Skeletal muscle satellite cell (primary cell): ENCODE measurements at regions not wholly inside any gene's neighbourhood (a gene's known extent, or its start where the extent isn't known, plus 50 kb on each side); places are given as distances from the start of the nearest gene placed in this dataset.
"Not testable (repeated sequence)": the region's sequence is repeated elsewhere in the genome, so short reads cannot be mapped to it uniquely, and the experiment has no call there.

ENCODE experiments used
- H3K27me3 ChIP-seq: 2 replicates; pipeline ENCODE4 v1.7.0; 2013; ENCODE audit warnings: low read length; ENCODE audit not compliant: control insufficient read depth, insufficient read depth
- H3K36me3 ChIP-seq: 2 replicates; pipeline ENCODE4 v1.7.0; 2013; ENCODE audit warnings: mild to moderate bottlenecking, control low read depth, low read length; ENCODE audit not compliant: insufficient read depth
- H3K4me1 ChIP-seq: 2 replicates; pipeline ENCODE4 v1.7.0; 2013; ENCODE audit warnings: low read length; ENCODE audit not compliant: control insufficient read depth, insufficient read depth
- H3K4me2 ChIP-seq: 2 replicates; pipeline ENCODE4 v1.7.0; 2013; ENCODE audit warnings: mild to moderate bottlenecking, low read length
- H3K4me3 ChIP-seq: 2 replicates; pipeline ENCODE4 v1.7.0; 2013; ENCODE audit warnings: low read length
- H3K9ac ChIP-seq: 2 replicates; pipeline ENCODE4 v1.7.0; 2013; ENCODE audit warnings: mild to moderate bottlenecking, low read depth, low read length, moderate library complexity
- H3K9me3 ChIP-seq: replicated peaks from 2 replicates; pipeline ENCODE4 v1.7.0; 2013; ENCODE audit warnings: mild to moderate bottlenecking, control low read depth, low read length

DNA sequence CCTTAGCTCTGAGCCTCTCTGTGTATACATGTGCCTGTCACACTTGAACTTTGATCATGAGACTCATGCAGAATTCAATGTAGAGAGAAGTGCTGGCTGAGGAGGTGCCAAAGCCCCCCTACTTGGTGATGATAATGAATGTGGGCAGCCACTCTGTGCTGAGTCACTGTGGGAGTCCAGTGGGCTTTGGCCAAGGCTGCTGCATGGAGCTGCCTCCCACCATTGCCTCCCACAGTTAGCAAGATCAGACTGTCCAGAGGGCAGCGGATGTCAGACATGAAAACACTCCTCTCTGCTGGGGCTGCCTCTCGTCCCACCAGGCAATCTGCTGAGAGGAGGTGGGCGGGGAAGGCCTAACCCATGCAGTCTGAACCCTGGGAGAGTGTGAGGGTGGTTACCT lies 180.3 kb downstream of the SH2D4B start:
- Histone ChIP-seq H3K36me3 (no peaks in the 10 kb centered on the region), H3K4me1 (no peaks in the 10 kb centered on the region), H3K9me3 (no peaks in the 10 kb centered on the region), H3K9ac (no peak overlapping the region), H3K4me2 (no peak overlapping the region), H3K27me3 (no peaks in the 10 kb centered on the region), H3K4me3 (no peak overlapping the region)

DNA sequence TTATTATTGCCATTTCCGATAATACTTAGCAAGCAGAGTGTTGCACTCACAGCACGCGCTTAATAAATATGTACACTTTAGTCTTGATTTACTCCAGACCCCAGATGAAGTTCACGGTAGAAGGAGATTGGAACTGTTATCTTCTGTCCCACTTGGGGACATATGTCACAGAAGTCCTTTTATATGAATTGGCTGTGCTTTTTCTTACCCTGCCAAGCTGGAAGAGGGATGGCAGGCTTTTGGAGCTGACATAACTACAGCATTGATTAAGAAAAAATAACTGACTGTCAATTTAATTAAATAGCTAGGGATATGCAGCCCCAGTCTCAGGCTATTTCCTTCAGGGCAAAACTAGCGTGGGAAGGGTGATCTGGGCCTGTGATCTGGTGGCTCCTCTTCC lies 182.2 kb downstream of the SH2D4B start:
- no peaks in the 10 kb centered on the region for H3K4me1 ChIP-seq
- H3K4me3 ChIP-seq = no peak overlapping the region

DNA sequence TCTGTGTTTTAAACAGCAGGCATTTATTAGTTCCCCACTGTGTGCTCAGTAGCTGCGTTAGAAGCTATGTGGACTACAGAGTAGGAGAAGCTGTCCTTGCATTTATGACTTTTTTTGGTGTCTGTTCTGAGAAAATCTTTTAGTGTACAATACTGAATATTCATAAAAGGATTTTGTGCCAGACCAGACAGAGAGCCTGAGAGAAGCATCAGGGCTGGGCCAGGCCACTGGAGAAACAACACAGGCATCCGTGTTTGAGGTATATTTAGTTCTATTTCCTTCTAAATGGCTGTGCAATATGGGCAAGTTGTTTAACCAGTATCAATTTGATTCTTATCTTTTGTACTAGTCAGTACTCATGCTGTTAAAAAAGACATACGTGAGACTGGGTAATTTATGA lies 182.8 kb downstream of the SH2D4B start:
- Histone ChIP-seq H3K4me2 (no peak overlapping the region), H3K36me3 (no peaks in the 10 kb centered on the region), H3K4me1 (no peaks in the 10 kb centered on the region), H3K4me3 (no peak overlapping the region), H3K9me3 (no peaks in the 10 kb centered on the region), H3K9ac (no peak overlapping the region), H3K27me3 (no peaks in the 10 kb centered on the region)

More for the DNA sequence above, 182.2 kb downstream of the SH2D4B start:
- H3K9ac ChIP-seq = no peak overlapping the region
- H3K27me3 ChIP-seq = no peaks in the 10 kb centered on the region
- H3K36me3 ChIP-seq = no peaks in the 10 kb centered on the region
- H3K4me2 ChIP-seq = no peak overlapping the region
- H3K9me3 ChIP-seq = no peaks in the 10 kb centered on the region

DNA sequence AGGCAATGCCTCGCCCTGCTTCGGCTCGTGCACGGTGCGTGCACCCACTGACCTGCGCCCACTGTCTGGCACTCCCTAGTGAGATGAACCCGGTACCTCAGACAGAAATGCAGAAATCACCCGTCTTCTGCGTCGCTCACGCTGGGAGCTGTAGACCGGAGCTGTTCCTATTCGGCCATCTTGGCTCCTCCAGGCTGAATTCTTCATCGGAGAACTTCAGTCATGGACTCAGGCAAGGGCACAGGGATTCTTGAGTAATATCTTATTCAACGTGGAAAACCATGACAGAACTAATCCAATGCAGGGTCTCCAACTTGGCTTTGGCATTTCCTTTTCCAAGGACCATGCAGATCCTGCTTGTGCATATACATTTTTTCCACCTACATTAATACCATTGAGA lies 190.7 kb downstream of the SH2D4B start:
- not testable (repeated sequence) for H3K9ac ChIP-seq, H3K4me2 ChIP-seq, H3K36me3 ChIP-seq, H3K27me3 ChIP-seq, H3K4me1 ChIP-seq, H3K4me3 ChIP-seq, H3K9me3 ChIP-seq

DNA sequence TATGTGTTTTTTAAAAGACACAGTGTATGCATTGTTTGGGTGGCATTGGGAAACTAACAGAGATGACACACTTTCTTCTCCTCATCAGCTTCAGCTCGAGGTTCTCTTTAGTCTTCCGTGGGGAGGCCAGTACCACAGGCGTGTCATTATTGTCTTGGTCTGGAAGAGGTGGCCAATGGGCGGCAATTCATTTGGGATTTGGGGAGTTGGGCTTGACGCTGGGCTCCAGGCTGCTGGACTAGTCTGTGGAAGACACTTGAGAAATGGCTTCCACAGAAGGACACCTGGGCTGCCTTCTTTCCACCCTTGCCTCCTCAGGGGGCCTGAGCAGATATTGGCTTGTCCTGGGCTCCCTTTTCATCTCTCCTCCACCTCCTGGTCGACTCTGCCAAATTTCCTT lies 192.2 kb downstream of the SH2D4B start:
- Histone ChIP-seq H3K4me3 (no peak overlapping the region), H3K27me3 (no peaks in the 10 kb centered on the region), H3K36me3 (no peaks in the 10 kb centered on the region), H3K4me1 (no peaks in the 10 kb centered on the region), H3K9ac (no peak overlapping the region), H3K4me2 (no peak overlapping the region), H3K9me3 (peaks cover 2% of the 10 kb centered on the region)

DNA sequence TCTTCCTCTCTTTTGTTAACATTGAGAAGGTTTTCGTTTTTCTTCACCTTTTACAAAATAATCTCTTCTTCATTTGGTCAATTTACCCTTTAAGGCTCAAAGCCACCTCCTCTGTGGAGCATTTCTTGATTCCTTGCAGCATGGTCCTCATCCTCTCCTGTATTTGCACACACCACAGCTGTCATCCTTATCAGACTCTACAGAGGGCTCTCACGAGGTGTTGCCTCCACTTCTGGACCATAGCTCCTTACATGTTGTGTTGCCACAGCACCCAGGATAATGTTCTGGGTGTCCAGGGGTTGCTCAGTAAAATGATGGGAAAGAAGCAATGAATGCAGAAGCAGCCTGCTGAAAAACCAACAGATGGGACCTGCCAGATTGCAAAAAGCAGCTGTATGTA lies 192.8 kb downstream of the SH2D4B start:
- no peak overlapping the region for H3K4me3 ChIP-seq
- no peak overlapping the region for H3K4me2 ChIP-seq
- peaks cover 2% of the 10 kb centered on the region for H3K9me3 ChIP-seq
- no peaks in the 10 kb centered on the region for H3K4me1 ChIP-seq
- H3K27me3 ChIP-seq = no peaks in the 10 kb centered on the region
- no peaks in the 10 kb centered on the region for H3K36me3 ChIP-seq
- H3K9ac ChIP-seq = no peak overlapping the region

DNA sequence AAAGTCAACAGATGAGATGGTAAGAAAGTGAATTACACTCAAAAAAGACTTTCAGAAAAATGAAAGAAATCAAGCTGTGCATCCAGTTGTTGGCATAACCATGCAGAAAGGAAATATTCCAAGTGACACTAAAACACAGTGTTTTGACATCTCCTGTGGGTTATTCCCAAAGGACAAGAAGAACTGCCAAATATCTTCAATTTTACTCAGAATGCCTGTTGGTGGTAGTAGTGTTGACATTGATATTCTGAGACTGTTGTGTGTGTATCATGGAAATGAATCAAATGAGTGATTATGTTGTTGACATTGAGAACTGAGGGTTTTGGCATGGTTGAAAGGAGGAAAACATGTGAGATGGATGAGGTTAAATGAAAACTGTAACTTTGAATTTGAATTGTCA lies 196.9 kb downstream of the SH2D4B start:
- Histone ChIP-seq H3K27me3 (no peaks in the 10 kb centered on the region), H3K4me2 (no peak overlapping the region), H3K9ac (no peak overlapping the region), H3K4me1 (no peaks in the 10 kb centered on the region), H3K4me3 (no peak overlapping the region), H3K9me3 (peaks cover 2% of the 10 kb centered on the region), H3K36me3 (no peaks in the 10 kb centered on the region)

DNA sequence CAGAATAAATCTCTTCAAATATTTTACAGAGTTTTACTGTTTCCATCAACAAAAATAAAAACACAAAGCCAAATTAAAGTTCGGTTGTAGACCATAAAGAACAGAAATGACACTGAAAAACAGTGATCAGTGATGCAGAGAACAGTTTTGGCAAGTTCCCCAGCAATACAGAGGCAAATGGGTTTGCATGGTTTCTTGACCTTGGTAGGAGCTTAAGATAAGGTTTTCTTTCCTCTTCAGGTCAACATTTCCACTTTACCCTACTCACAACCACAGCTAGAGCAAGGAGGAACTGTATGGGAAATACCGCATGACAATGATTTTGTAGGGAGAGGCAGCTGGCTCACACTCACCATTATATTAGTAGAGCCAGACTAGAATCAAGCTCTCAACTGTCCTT lies 199.5 kb downstream of the SH2D4B start:
- H3K4me3 ChIP-seq = no peak overlapping the region
- H3K27me3 ChIP-seq = no peaks in the 10 kb centered on the region
- H3K4me1 ChIP-seq = no peaks in the 10 kb centered on the region
- H3K4me2 ChIP-seq = no peak overlapping the region
- peaks cover 2% of the 10 kb centered on the region for H3K9me3 ChIP-seq
- H3K9ac ChIP-seq = no peak overlapping the region
- no peaks in the 10 kb centered on the region for H3K36me3 ChIP-seq

DNA sequence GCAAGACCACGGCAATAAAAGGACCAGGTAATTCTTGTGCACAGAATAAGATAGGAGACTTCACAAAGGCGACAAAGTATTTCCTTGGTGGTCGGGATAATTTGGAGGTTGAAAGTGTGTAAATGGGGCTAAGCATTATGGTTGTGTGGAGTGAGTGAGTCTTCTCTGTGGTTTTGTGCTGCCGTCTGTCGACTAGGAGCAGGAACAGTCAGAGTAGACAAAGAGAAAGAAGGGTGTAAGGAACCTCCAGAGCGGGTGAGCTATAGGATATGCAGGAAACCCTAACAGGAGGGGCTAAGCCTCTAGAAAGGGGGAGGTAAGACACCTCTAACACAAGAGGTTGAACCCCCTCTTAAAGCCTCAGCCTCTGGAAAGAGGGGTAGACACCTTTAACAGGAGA lies 201.6 kb downstream of the SH2D4B start:
- no peaks in the 10 kb centered on the region for H3K9me3 ChIP-seq
- no peaks in the 10 kb centered on the region for H3K27me3 ChIP-seq
- H3K4me1 ChIP-seq = no peaks in the 10 kb centered on the region
- no peak overlapping the region for H3K4me2 ChIP-seq
- H3K36me3 ChIP-seq = no peaks in the 10 kb centered on the region
- H3K9ac ChIP-seq = no peak overlapping the region
- H3K4me3 ChIP-seq = no peak overlapping the region

DNA sequence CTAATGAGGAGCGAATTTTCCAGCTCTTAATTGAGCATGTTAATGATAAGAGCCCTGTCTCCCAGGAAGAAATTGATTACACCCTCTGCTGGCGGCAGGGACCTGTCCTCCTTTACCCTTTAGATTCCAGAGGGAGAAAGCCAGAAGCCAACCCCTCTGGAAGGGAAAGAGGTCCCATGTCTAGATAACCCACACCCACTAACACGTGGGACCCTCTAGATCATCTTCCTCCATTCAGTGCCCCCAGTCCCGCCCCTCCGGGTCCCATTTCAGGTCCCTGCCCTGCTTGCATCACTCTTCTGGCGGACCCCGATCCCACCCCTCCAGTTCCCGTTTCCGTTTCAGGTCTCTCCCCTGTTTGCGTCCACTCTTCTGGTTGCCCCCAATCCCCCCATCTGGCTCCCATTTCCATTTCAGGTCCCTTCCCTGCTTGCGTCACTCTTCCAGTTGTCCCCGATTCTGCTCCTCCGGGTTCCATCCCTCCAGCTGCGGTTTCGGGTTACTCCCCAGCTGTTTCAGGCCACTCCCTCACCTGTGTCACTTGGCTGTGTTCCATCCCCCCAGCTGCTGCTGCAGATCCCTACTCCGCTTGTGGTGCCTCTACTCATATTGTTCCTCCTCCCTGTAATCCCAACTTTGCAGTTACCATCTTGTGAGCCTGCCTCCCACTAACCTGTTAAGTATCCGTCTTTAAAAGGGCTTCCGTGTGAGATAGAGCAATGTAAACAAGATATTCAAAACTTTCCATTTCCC lies 202.4 kb downstream of the SH2D4B start:
- no peaks in the 10 kb centered on the region for H3K9me3 ChIP-seq
- no peak overlapping the region for H3K4me2 ChIP-seq
- no peaks in the 10 kb centered on the region for H3K4me1 ChIP-seq
- H3K9ac ChIP-seq = no peak overlapping the region
- H3K4me3 ChIP-seq = no peak overlapping the region
- H3K27me3 ChIP-seq = no peaks in the 10 kb centered on the region
- no peaks in the 10 kb centered on the region for H3K36me3 ChIP-seq

DNA sequence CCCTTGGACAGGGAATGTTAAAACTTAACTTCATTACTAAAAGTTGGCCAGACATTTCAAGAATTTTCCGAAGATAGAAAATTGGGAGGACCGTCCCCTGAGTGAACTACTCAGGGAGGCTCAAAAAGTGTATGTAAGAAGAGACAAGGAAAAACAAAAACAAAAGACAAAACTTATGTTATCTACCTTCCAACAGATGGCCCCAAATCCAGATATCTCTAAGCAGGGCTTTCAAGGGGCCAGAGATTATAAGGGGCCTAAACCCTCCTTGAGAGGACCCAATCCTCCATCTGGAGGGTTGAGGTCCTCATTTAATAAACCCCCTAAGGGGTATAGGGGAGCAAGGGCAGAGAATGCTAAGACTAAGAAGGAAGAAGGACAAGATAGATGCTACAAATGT lies 203.6 kb downstream of the SH2D4B start:
- Histone ChIP-seq H3K4me3 (no peak overlapping the region), H3K9ac (no peak overlapping the region), H3K4me2 (no peak overlapping the region), H3K27me3 (no peaks in the 10 kb centered on the region), H3K36me3 (no peaks in the 10 kb centered on the region), H3K4me1 (no peaks in the 10 kb centered on the region), H3K9me3 (no peaks in the 10 kb centered on the region)

DNA sequence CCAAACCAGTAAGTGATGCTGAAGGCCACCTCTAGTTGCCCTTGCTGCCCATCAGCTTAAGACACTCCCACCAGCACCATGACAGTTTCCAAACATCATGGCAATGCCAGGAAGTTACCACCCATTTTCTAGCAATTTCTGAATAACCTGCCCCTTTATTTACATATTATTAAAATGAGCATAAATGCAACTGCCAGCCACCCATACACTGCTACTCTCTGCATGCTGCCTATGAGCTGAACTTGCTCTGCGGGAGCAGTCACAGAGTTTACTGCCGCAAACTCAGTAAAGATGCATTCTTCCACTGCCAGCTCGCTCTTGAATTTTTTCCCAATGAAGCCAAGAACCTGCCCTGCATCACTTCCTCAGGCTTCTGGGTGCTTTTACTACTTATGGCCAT lies 212.6 kb downstream of the SH2D4B start:
- H3K27me3 ChIP-seq = no peaks in the 10 kb centered on the region
- H3K9me3 ChIP-seq = no peaks in the 10 kb centered on the region
- no peak overlapping the region for H3K4me2 ChIP-seq
- H3K4me1 ChIP-seq = no peaks in the 10 kb centered on the region
- H3K9ac ChIP-seq = no peak overlapping the region
- H3K4me3 ChIP-seq = no peak overlapping the region
- H3K36me3 ChIP-seq = no peaks in the 10 kb centered on the region
